HG03045 (cell line): ENCODE measurements at regions not wholly inside any gene's neighbourhood (a gene's known extent, or its start where the extent isn't known, plus 50 kb on each side); places are given as distances from the start of the nearest gene placed in this dataset.
"Not testable (repeated sequence)": the region's sequence is repeated elsewhere in the genome, so short reads cannot be mapped to it uniquely, and the experiment has no call there.

ENCODE experiments used
- ATAC-seq: cut with Tn5 transposase; IDR thresholded peaks from one replicate; pipeline ENCODE4 v1.9.1; 2021; ENCODE audit warnings: mild to moderate bottlenecking, moderate library complexity; ENCODE audit not compliant: unreplicated experiment

DNA sequence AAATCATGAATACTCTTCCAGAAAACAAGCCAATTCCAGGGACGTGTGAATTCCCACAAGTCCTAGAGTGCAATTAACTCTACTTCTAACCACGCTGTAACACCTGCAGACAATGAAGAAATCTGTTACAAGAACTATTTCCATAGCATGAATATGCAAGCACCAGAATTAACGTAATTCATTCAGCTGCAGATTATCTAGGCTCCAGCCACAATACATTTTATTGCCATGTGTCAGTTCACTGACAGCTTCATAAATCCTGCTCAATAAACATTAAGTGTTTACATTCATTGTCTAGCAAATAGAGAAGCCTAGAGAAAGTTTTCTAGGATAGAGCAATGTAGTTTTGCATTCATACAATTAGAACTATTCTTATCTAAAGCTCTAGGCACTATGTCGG lies 1348.5 kb downstream of the GRIK2 start:
- no peak for ATAC-seq

GRCh38 chr6:102736941-102737368 lies 1343.4 kb downstream of the GRIK2 start:
- no peak for ATAC-seq

- no peak for ATAC-seq
Observed at GRCh38 chr6:102732898-102733297, 1339.4 kb downstream of the GRIK2 start.

DNA sequence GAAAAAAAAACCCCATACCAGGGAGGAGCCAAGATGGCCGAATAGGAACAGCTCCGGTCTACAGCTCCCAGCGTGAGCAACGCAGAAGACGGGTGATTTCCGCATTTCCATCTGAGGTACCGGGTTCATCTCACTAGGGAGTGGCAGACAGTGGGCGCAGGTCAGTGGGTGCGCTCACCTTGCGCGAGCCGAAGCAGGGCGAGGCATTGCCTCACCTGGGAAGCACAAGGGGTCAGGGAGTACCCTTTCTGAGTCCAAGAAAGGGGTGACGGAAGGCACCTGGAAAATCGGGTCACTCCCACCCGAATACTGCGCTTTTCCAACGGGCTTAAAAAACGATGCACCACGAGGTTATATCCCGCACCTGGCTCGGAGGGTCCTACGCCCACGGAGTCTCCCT lies 1328.6 kb downstream of the GRIK2 start:
- ATAC-seq: not testable (repeated sequence)

GRCh38 chr6:102717737-102718456 lies 1324.4 kb downstream of the GRIK2 start:
- ATAC-seq: no peak

- ATAC-seq: no peak
Observed at GRCh38 chr6:102717252-102717651, 1323.7 kb downstream of the GRIK2 start.

GRCh38 chr6:102701019-102701418 lies 1307.5 kb downstream of the GRIK2 start:
- no peak for ATAC-seq

GRCh38 chr6:102686461-102686860 lies 1293.0 kb downstream of the GRIK2 start:
- ATAC-seq: no peak

DNA sequence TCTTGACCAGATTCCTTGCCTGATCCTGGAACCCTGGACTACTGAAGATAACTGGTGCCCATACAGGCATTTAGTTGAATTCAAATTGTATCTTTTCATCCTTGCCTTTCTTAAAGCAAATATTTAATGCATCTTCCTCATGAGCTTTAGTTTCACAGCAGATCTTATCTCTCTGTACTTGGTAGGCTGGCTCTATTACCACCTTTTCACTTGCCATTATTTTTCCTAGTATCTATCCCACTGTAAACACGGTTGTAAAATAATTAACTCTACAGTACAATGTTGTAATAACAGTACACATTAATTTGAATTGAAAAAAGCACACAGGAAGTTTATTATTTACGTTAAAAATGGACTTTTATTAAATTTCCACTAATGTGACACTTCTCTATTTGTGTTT lies 1286.9 kb downstream of the GRIK2 start:
- ATAC-seq: no peak

DNA sequence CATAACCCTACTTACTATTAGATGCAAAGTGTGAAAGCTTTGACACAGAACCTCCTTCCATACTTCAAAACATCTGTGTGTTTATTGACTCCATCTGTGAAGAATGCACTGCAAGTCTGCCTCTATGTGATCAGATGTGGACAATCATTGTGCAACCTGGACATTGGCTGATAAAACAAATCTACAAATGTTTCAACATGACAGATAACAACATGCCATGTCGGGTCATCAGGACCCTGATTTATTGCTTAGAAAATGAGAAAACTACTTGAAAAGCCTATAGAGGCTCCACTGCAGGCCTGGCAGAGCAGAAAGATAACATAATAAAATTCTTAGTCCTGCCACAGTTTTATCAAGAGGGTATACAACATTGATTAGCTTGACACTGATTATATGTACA lies 1286.4 kb downstream of the GRIK2 start:
- no peak for ATAC-seq

DNA sequence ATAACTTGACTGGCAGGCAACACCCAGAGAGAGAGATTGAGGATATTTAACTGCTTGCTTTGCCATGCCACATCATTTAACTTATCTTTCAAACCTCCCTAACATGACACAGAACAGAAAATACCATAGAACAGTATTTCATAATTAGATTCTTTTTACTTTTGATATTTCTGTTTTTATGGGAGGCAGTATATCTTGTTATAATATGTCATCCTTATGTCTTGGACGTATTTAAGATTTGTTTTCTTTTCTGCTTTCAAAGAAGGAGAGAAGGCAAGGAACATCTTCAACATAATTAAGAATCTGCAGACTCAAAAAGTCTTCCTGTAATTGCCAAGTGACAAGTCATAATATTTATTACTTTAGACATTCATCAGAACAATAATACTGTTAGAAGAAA lies 1283.7 kb downstream of the GRIK2 start:
- ATAC-seq: no peak

DNA sequence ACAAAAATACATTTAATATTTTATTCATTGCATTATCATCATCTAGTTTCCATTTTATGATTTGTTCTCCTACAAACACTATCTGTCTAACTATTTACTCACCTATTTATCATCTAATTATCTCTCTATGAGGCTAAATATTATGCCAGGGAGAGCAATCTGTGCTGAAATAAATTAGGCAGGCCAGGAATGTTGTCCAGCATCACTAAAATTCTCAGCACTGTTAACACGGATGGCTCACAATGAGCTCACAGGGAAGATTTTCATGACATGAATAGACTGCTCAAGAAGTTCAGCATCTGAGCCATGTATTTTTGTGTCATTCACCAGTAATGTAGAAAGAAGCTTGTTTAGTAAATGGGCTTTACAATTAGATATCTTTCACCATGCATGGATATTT lies 1277.2 kb downstream of the GRIK2 start:
- ATAC-seq: no peak

DNA sequence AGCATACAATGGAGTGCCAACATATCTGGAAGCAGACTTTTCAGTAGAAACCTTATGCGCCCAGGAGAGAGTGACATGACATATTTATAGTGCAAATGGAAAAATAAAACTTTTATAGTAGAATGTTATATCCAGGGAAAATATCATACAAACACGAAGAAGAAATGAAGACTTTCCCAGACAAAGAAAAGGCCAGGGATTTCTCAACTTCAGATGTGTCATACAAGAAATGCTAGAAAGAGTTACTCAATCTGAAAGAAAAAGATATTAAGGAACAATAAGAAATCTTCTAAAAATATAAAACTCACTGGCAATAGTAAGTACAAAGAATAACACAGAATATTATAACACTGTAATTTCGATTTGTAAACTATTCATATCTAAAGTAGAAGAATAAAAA lies 1269.3 kb downstream of the GRIK2 start:
- ATAC-seq: no peak

GRCh38 chr6:102660303-102660702 lies 1266.8 kb downstream of the GRIK2 start:
- no peak for ATAC-seq

DNA sequence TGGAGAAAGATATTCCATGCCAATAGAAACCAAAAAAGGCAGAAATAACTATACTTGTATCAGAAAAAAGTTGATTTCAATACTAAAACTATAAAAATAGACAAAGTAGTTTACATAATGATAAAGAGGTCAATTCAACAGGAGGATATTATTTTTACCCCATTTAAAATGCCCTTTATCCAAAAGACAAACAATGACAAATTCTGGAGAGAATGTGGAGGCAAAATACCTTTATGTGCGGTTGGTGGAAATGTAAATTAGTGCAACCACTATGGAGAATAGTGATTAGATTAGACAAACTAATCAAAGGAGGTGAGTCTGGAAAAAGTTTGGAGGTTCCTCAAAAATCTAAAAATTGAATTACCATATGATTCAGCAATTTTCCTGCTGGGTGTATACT lies 1262.3 kb downstream of the GRIK2 start:
- ATAC-seq: no peak

DNA sequence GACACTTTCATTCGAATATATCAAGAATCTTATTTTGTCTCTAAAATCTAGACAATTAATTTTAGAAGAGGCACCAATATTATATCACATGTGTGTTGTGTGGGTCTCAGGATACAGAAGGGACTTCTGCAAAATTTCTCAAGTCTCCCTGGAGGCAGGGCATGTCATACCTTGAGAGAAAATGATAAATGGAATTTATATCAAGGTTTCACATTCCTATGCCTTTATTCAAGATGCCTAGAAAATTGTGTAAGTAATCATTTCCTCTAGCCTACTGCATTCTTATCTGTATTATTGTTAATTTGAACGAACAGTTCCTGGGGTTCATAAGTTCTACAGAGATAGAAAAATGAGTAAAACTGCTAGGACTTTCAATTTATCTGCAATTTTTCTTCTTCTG lies 1247.9 kb downstream of the GRIK2 start:
- no peak for ATAC-seq

GRCh38 chr6:102631921-102632320 lies 1238.4 kb downstream of the GRIK2 start:
- no peak for ATAC-seq

DNA sequence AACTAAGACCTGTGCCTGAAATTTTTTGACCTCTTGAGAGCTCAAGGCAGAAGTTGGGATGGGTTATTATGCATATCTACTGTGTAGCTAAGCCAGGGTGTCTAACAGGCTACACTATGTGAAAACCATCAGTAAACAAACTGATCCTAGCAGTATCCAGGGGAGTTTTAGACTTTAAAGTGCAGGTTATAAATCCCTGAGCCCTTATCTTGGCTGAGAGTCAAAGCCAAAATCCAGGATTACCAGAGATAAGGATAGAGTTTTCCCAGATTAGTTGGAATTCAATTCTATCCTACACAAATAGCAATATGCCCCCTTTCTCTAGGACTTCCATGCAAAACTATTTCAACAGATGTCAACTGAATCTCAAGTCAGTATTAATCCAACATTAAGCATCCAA lies 1229.7 kb downstream of the GRIK2 start:
- no peak for ATAC-seq

GRCh38 chr6:102619585-102619984 lies 1226.1 kb downstream of the GRIK2 start:
- ATAC-seq: no peak

DNA sequence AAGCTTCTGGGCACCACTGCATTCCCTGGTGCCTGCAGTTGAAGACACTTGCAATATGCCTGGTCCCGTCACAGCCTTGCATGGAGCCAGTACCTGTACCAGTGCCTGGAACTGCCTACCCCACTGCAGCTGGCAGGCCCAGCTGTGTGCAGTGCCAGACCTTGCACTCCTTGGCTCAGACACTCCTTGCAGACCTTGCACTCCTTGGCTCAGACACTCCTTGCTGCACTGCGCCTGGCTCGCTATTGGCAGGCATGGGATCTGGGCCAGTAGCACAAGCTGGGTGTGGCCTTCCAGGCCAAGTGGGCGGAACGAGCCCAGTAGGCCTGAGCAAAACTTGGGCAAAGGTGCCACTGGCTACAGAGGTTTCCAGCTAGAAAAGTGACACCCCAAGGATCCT lies 1189.1 kb downstream of the GRIK2 start:
- ATAC-seq: no peak

DNA sequence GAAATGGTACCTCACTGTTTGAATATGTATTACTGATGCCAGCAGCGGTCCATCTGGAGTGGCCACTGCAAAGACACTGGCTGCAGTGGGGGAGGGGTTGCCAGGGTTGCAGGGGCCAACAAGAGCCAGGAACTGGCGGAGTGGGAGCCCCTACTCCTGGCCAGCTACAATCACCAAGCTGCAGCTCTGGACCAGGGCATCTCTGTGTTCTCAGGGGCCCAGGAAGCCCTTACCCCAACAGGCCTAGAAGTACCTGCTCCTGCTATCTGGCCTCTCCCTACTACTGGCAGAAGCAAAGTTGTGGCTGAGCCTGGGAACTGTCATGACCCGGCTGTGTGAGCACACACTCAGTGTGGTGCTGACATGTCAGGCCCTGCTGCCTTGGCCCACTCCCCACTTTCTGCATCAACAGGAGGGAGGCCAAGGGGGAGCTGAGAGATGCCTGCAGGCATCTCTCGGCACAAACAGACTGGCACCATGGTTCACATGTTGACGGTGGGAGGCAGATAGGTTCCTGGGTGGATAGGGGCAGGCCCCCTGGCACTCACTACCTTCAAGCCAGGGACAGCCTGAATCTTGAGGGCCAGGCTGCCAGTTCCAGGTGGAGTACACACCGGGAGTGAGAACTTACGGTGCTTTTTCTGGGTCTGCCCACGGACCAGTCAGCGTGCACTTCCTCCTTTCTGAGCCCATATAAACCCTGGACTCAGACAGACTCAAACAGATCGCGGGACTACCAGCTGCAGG lies 1188.0 kb downstream of the GRIK2 start:
- ATAC-seq: no peak

GRCh38 chr6:102571236-102571908 lies 1177.9 kb downstream of the GRIK2 start:
- no peak for ATAC-seq
